Liver (tissue), 8 donors: ENCODE measurements at regions not wholly inside any gene's neighbourhood (a gene's known extent, or its start where the extent isn't known, plus 50 kb on each side); places are given as distances from the start of the nearest gene placed in this dataset.

Experiments used
- DNase-seq: peaks from one replicate; pipeline ENCODE4 v3.0.0-alpha.2; 2017; ENCODE audit warnings: low spot score
- H3K27ac ChIP-seq, 2 donors: one replicate each; pipeline ENCODE4 v1.7.0; 2013; ENCODE audit warnings: inconsistent platforms in 2 of 2, low read length in 2 of 2, control low read depth in 1 of 2, low read depth in 1 of 2, mild to moderate bottlenecking in 1 of 2
- H3K27me3 ChIP-seq, 4 donors: one replicate each; pipeline versions ENCODE4 v1.6.1 to v1.7.0; 2013; ENCODE audit warnings: low read length in 3 of 4, inconsistent platforms in 1 of 4, mild to moderate bottlenecking in 1 of 4, moderate library complexity in 1 of 4; ENCODE audit not compliant: control insufficient read depth in 4 of 4, insufficient read depth in 4 of 4
- H3K36me3 ChIP-seq, 4 donors: one replicate each; pipeline versions ENCODE4 v1.6.1 to v1.7.0; 2013; ENCODE audit warnings: low read length in 3 of 4, mild to moderate bottlenecking in 3 of 4, low read depth in 1 of 4, moderate library complexity in 1 of 4; ENCODE audit not compliant: control insufficient read depth in 4 of 4, insufficient read depth in 3 of 4
- H3K4me1 ChIP-seq, 4 donors: one replicate each; pipeline versions ENCODE4 v1.6.1 to v1.7.0; 2013; ENCODE audit warnings: low read length in 3 of 4, mild to moderate bottlenecking in 3 of 4, moderate library complexity in 1 of 4; ENCODE audit not compliant: control insufficient read depth in 4 of 4, insufficient read depth in 4 of 4
- H3K4me3 ChIP-seq, 3 donors: one replicate each; pipeline versions ENCODE4 v1.6.1 to v1.7.0; 2013; ENCODE audit warnings: low read length in 3 of 3, control low read depth in 1 of 3, low read depth in 1 of 3, mild to moderate bottlenecking in 1 of 3
- H3K9ac ChIP-seq, 2 donors: one replicate each; pipeline ENCODE4 v1.7.0; 2013; ENCODE audit warnings: low read length in 2 of 2, mild to moderate bottlenecking in 2 of 2, moderate library complexity in 2 of 2, control low read depth in 1 of 2, low read depth in 1 of 2
- H3K9me3 ChIP-seq, 4 donors: one replicate each; pipeline versions ENCODE4 v1.6.1 to v1.7.0; 2013; ENCODE audit warnings: low read length in 3 of 4; ENCODE audit not compliant: control insufficient read depth in 4 of 4
- EGR1 ChIP-seq, 2 donors: IDR thresholded peaks; 2 replicates each; pipeline ENCODE4 v1.6.1; 2016 to 2018; ENCODE audit warnings: antibody characterized with exemption in 2 of 2, low read depth in 2 of 2
- FOXA1 ChIP-seq: IDR thresholded peaks from 2 replicates; pipeline ENCODE4 v1.6.1; 2016; ENCODE audit warnings: antibody characterized with exemption
- FOXA2 ChIP-seq: IDR thresholded peaks from 2 replicates; pipeline ENCODE4 v1.6.1; 2016; ENCODE audit warnings: antibody characterized with exemption
- GABPA ChIP-seq, 2 donors: IDR thresholded peaks in 1 of 2; conservative IDR thresholded peaks in 1 of 2; 2 replicates each; pipeline ENCODE4 v1.6.1; 2016; ENCODE audit warnings: antibody characterized with exemption in 2 of 2, mild to moderate bottlenecking in 1 of 2, moderate library complexity in 1 of 2
- HNF4A ChIP-seq, 2 donors: conservative IDR thresholded peaks; 2 replicates each; pipeline ENCODE4 v1.6.1; 2016; ENCODE audit warnings: antibody characterized with exemption in 2 of 2, mild to moderate bottlenecking in 2 of 2
- HNF4G ChIP-seq: IDR thresholded peaks from 2 replicates; pipeline ENCODE4 v1.6.1; 2016; ENCODE audit warnings: antibody characterized with exemption
- JUND ChIP-seq, 2 donors: IDR thresholded peaks; 2 replicates each; pipeline ENCODE4 v1.6.1; 2016; ENCODE audit warnings: antibody characterized with exemption in 2 of 2
- NR2F2 ChIP-seq: IDR thresholded peaks from 2 replicates; pipeline ENCODE4 v1.6.1; 2016; ENCODE audit warnings: antibody characterized with exemption
- RAD21 ChIP-seq, 2 donors: IDR thresholded peaks; 2 replicates each; pipeline ENCODE4 v1.6.1; 2016; ENCODE audit warnings: antibody characterized with exemption in 2 of 2, mild to moderate bottlenecking in 2 of 2
- RXRA ChIP-seq, 2 donors: IDR thresholded peaks; 2 replicates each; pipeline ENCODE4 v1.6.1; 2017 to 2018; ENCODE audit warnings: antibody characterized with exemption in 2 of 2, mild to moderate bottlenecking in 1 of 2
- SP1 ChIP-seq: IDR thresholded peaks from 2 replicates; pipeline ENCODE4 v1.6.1; 2018; ENCODE audit warnings: antibody characterized with exemption, mild to moderate bottlenecking
- TAF1 ChIP-seq: conservative IDR thresholded peaks from 2 replicates; pipeline ENCODE4 v1.6.1; 2016; ENCODE audit warnings: antibody characterized with exemption, mild to moderate bottlenecking
- YY1 ChIP-seq: IDR thresholded peaks from 2 replicates; pipeline ENCODE4 v1.6.1; 2016; ENCODE audit warnings: antibody characterized with exemption, mild to moderate bottlenecking
- ZBTB33 ChIP-seq: IDR thresholded peaks from 2 replicates; pipeline ENCODE4 v1.6.1; 2016; ENCODE audit warnings: antibody characterized with exemption
- WGBS: extraction: QIAGEN DNeasy Blood & Tissue Kit; methylation state at CpG from one replicate; pipeline ENCODE4 v1.1.7; 2013; 5-methylcytosine and 5-hydroxymethylcytosine counted together
- TF ChIP-seq, protein P1 (sequence below): IDR thresholded peaks from 2 replicates; pipeline ENCODE4 v1.6.1; 2016; ENCODE audit warnings: antibody characterized with exemption
- TF ChIP-seq, protein P2 (sequence below): IDR thresholded peaks from 2 replicates; pipeline ENCODE4 v1.6.1; 2016; ENCODE audit warnings: antibody characterized with exemption
- TF ChIP-seq, protein P3 (sequence below): IDR thresholded peaks from 2 replicates; pipeline ENCODE4 v1.6.1; 2016; ENCODE audit warnings: antibody characterized with exemption, mild to moderate bottlenecking
- TF ChIP-seq, protein P4 (sequence below): fragments of 150-350 bp; IDR thresholded peaks from 2 replicates; pipeline ENCODE4 v1.5.1; 2017; ENCODE audit warnings: improper control_type of control experiment, low read depth, low read length; ENCODE audit not compliant: missing input control
- donor health status: healthy.
- donor health status: healthy.
- donor health status: healthy.
- donor health status: healthy.
- donor health status: healthy.

GRCh38 chr1:2862814-2863647 is 61.5 kb upstream of the TTC34 start:
- 80% methylated on average over 22 of the region's 22 CpGs for WGBS
- no peaks in the 10 kb centered on the region for H3K27me3 ChIP-seq
- TF ChIP-seq NR2F2 (no peak), EGR1 (IDR thresholded peaks at IDR 0.05; ENCODE audit: low read depth in 2 of 2) (no peak), FOXA2 (no peak), YY1 (no peak), RAD21 (IDR thresholded peaks at IDR 0.05) (no peak), RXRA (IDR thresholded peaks at IDR 0.05) (no peak), JUND (IDR thresholded peaks at IDR 0.05) (no peak), HNF4A (conservative IDR thresholded peaks at IDR 0.05) (no peak), GABPA (IDR thresholded peaks at IDR 0.05 in 1 of 2, conservative IDR thresholded peaks at IDR 0.05 in 1 of 2) (no peak), FOXA1 (no peak), TAF1 (no peak), SP1 (no peak), ZBTB33 (no peak), HNF4G (no peak)
- TF ChIP-seq, protein P1, sequence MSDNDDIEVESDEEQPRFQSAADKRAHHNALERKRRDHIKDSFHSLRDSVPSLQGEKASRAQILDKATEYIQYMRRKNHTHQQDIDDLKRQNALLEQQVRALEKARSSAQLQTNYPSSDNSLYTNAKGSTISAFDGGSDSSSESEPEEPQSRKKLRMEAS, result no peak
- TF ChIP-seq, protein P2, sequence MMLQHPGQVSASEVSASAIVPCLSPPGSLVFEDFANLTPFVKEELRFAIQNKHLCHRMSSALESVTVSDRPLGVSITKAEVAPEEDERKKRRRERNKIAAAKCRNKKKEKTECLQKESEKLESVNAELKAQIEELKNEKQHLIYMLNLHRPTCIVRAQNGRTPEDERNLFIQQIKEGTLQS, result no peak
- TF ChIP-seq, protein P3, sequence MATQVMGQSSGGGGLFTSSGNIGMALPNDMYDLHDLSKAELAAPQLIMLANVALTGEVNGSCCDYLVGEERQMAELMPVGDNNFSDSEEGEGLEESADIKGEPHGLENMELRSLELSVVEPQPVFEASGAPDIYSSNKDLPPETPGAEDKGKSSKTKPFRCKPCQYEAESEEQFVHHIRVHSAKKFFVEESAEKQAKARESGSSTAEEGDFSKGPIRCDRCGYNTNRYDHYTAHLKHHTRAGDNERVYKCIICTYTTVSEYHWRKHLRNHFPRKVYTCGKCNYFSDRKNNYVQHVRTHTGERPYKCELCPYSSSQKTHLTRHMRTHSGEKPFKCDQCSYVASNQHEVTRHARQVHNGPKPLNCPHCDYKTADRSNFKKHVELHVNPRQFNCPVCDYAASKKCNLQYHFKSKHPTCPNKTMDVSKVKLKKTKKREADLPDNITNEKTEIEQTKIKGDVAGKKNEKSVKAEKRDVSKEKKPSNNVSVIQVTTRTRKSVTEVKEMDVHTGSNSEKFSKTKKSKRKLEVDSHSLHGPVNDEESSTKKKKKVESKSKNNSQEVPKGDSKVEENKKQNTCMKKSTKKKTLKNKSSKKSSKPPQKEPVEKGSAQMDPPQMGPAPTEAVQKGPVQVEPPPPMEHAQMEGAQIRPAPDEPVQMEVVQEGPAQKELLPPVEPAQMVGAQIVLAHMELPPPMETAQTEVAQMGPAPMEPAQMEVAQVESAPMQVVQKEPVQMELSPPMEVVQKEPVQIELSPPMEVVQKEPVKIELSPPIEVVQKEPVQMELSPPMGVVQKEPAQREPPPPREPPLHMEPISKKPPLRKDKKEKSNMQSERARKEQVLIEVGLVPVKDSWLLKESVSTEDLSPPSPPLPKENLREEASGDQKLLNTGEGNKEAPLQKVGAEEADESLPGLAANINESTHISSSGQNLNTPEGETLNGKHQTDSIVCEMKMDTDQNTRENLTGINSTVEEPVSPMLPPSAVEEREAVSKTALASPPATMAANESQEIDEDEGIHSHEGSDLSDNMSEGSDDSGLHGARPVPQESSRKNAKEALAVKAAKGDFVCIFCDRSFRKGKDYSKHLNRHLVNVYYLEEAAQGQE, result no peak
- TF ChIP-seq, protein P4, sequence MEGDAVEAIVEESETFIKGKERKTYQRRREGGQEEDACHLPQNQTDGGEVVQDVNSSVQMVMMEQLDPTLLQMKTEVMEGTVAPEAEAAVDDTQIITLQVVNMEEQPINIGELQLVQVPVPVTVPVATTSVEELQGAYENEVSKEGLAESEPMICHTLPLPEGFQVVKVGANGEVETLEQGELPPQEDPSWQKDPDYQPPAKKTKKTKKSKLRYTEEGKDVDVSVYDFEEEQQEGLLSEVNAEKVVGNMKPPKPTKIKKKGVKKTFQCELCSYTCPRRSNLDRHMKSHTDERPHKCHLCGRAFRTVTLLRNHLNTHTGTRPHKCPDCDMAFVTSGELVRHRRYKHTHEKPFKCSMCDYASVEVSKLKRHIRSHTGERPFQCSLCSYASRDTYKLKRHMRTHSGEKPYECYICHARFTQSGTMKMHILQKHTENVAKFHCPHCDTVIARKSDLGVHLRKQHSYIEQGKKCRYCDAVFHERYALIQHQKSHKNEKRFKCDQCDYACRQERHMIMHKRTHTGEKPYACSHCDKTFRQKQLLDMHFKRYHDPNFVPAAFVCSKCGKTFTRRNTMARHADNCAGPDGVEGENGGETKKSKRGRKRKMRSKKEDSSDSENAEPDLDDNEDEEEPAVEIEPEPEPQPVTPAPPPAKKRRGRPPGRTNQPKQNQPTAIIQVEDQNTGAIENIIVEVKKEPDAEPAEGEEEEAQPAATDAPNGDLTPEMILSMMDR, result no peak
- H3K27ac ChIP-seq, result no peak overlapping the region
- no peak overlapping the region for H3K9ac ChIP-seq
- no peak overlapping the region for H3K4me3 ChIP-seq
- H3K36me3 ChIP-seq, result no peaks in the 10 kb centered on the region
- no peak for DNase-seq
- H3K4me1 ChIP-seq, result no peaks in the 10 kb centered on the region
- no peaks in the 10 kb centered on the region for H3K9me3 ChIP-seq
